ENCODE measurements at regions not wholly inside any gene's neighbourhood (a gene's known extent, or its start where the extent isn't known, plus 50 kb on each side); places are given as distances from the start of the nearest gene placed in this dataset.
A peak's percentile ranks its signal among the peaks of the same experiment; 100 is the strongest.

GRCh38 chr4:121219227-121219626 is 55.1 kb upstream of the TNIP3 start:
- H3K4me3 ChIP-seq (ENCODE audit: low read depth, low read length), result peak overlapping the region; percentile 24
- peak; percentile 70 for DNase-seq (ENCODE audit: low read depth)
- TF ChIP-seq, protein P1, sequence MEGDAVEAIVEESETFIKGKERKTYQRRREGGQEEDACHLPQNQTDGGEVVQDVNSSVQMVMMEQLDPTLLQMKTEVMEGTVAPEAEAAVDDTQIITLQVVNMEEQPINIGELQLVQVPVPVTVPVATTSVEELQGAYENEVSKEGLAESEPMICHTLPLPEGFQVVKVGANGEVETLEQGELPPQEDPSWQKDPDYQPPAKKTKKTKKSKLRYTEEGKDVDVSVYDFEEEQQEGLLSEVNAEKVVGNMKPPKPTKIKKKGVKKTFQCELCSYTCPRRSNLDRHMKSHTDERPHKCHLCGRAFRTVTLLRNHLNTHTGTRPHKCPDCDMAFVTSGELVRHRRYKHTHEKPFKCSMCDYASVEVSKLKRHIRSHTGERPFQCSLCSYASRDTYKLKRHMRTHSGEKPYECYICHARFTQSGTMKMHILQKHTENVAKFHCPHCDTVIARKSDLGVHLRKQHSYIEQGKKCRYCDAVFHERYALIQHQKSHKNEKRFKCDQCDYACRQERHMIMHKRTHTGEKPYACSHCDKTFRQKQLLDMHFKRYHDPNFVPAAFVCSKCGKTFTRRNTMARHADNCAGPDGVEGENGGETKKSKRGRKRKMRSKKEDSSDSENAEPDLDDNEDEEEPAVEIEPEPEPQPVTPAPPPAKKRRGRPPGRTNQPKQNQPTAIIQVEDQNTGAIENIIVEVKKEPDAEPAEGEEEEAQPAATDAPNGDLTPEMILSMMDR (conservative IDR thresholded peaks at IDR 0.05; ENCODE audit: low read depth, low read length), result no peak

DNA sequence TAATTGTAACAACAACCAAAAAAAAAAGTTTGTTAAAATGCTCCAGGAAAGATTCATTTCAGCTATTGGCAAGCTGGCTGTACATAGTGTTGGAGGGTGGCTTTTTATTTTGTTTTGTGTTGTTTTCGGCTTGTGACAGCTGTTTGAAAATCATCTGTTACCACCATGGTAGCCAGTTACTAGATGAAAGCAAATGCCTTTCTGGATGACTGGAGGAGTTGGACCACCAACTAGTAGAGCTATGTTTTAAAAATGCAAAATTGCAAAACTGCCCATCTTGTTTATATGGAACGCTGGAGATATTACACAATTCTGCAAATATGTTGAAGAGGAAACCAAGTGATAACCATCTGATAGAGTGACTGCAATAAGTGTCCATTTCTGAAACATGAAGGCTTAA is 53.2 kb upstream of the TNIP3 start:
- TF ChIP-seq, protein P1 (conservative IDR thresholded peaks at IDR 0.05; ENCODE audit: low read depth, low read length), result no peak
- no peak overlapping the region for H3K4me3 ChIP-seq (ENCODE audit: low read depth, low read length)
- peak; percentile 88 for DNase-seq (ENCODE audit: low read depth)

DNA sequence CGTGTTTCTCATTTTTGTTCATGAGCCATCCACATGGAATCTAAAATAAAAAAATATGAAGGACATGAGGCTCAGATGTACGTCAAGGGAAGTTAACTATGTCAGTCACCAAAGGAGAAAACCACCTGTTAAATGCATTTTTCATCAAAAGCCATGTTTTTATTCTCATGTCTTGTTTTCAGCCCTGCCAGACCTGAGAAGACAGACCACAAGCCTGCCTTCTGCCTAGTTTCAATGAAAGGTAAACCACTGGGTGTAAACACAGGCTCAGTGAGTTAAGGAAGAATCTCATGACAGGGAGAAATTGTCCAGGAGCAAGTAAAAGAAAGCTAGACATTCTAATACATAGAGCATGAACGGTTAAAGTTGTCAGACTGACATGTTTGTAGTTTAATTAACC is 52.3 kb upstream of the TNIP3 start:
- H3K4me3 ChIP-seq (ENCODE audit: low read depth, low read length), result no peak overlapping the region
- no peak for DNase-seq (ENCODE audit: low read depth)
- TF ChIP-seq, protein P1 (conservative IDR thresholded peaks at IDR 0.05; ENCODE audit: low read depth, low read length), result no peak

GRCh38 chr4:121213940-121214339 is 49.8 kb upstream of the TNIP3 start:
- DNase-seq (ENCODE audit: low read depth), result no peak
- TF ChIP-seq, protein P1 (conservative IDR thresholded peaks at IDR 0.05; ENCODE audit: low read depth, low read length), result no peak
- H3K4me3 ChIP-seq (ENCODE audit: low read depth, low read length), result no peak overlapping the region

Measured in choroid plexus epithelial cell (primary cell).